ENCODE measurements at regions not wholly inside any gene's neighbourhood (a gene's known extent, or its start where the extent isn't known, plus 50 kb on each side); places are given as distances from the start of the nearest gene placed in this dataset.

GRCh38 chr10:88045096-88045495 lies 181.7 kb downstream of the PTEN start:
- Histone ChIP-seq H3K36me3 (ENCODE audit: low read depth) (no peaks in the 10 kb centered on the region), H3K4me3 (no peak overlapping the region), H2AFZ (no peak overlapping the region), H3K9me2 (ENCODE audit: insufficient read depth) (no peaks in the 10 kb centered on the region), H3K9ac (no peak overlapping the region), H3K4me2 (ENCODE audit: unreplicated experiment) (no peak overlapping the region), H3K27ac (no peak overlapping the region), H4K20me1 (ENCODE audit: insufficient read depth) (no peaks in the 10 kb centered on the region), H3K9me3 (ENCODE audit: low read depth) (no peaks in the 10 kb centered on the region), H3F3A (ENCODE audit: insufficient read depth) (no peaks in the 10 kb centered on the region), H3K79me2 (ENCODE audit: insufficient read depth) (no peaks in the 10 kb centered on the region), H3K4me1 (ENCODE audit: insufficient read depth) (no peaks in the 10 kb centered on the region), H3K27me3 (replicated peaks; ENCODE audit: insufficient read depth) (no peaks in the 10 kb centered on the region)
- in situ Hi-C loops (cut with MboI): no loop called here
- WGBS, 2 experiments (ENCODE audit: low coverage in 1 of 2, low lambda C conversion rate in 2 of 2, missing lambda C conversion rate in 2 of 2): 83 to 86% methylated on average over 5 of the region's 5 CpGs
- no peak for TF ChIP-seq EZH2phosphoT487 (IDR thresholded peaks at IDR 0.05; ENCODE audit: insufficient read depth, low read depth)
- no peak for TF ChIP-seq EZH2 (IDR thresholded peaks at IDR 0.05; ENCODE audit: insufficient read depth, poor library complexity, severe bottlenecking)
- no peak for DNase-seq

- no peak overlapping the region for H3K4me3 ChIP-seq
- no peaks in the 10 kb centered on the region for H3K9me2 ChIP-seq (ENCODE audit: insufficient read depth)
- no peaks in the 10 kb centered on the region for H3K9me3 ChIP-seq (ENCODE audit: low read depth)
- H4K20me1 ChIP-seq (ENCODE audit: insufficient read depth): no peaks in the 10 kb centered on the region
- no peaks in the 10 kb centered on the region for H3K79me2 ChIP-seq (ENCODE audit: insufficient read depth)
- in situ Hi-C loops (cut with MboI): no loop called here
- 75 to 78% methylated on average over 5 of the region's 5 CpGs for WGBS, 2 experiments (ENCODE audit: low coverage in 1 of 2, low lambda C conversion rate in 2 of 2, missing lambda C conversion rate in 2 of 2)
- no peaks in the 10 kb centered on the region for H3K4me1 ChIP-seq (ENCODE audit: insufficient read depth)
- no peak for TF ChIP-seq EZH2phosphoT487 (IDR thresholded peaks at IDR 0.05; ENCODE audit: insufficient read depth, low read depth)
- no peak for TF ChIP-seq EZH2 (IDR thresholded peaks at IDR 0.05; ENCODE audit: insufficient read depth, poor library complexity, severe bottlenecking)
- no peaks in the 10 kb centered on the region for H3K27me3 ChIP-seq (replicated peaks; ENCODE audit: insufficient read depth)
- H3K4me2 ChIP-seq (ENCODE audit: unreplicated experiment): no peak overlapping the region
- no peaks in the 10 kb centered on the region for H3K36me3 ChIP-seq (ENCODE audit: low read depth)
- H3K9ac ChIP-seq: no peak overlapping the region
- no peaks in the 10 kb centered on the region for H3F3A ChIP-seq (ENCODE audit: insufficient read depth)
- no peak for DNase-seq
- H3K27ac ChIP-seq: no peak overlapping the region
- no peak overlapping the region for H2AFZ ChIP-seq
These were observed 182.4 kb downstream of the PTEN start for GRCh38 chr10:88045656-88046415.

GRCh38 chr10:88047579-88047978 lies 184.2 kb downstream of the PTEN start:
- no peaks in the 10 kb centered on the region for H3F3A ChIP-seq (ENCODE audit: insufficient read depth)
- no peaks in the 10 kb centered on the region for H3K79me2 ChIP-seq (ENCODE audit: insufficient read depth)
- H3K4me2 ChIP-seq (ENCODE audit: unreplicated experiment): no peak overlapping the region
- no peaks in the 10 kb centered on the region for H3K4me1 ChIP-seq (ENCODE audit: insufficient read depth)
- H3K27ac ChIP-seq: no peak overlapping the region
- no peaks in the 10 kb centered on the region for H3K27me3 ChIP-seq (replicated peaks; ENCODE audit: insufficient read depth)
- TF ChIP-seq EZH2 (IDR thresholded peaks at IDR 0.05; ENCODE audit: insufficient read depth, poor library complexity, severe bottlenecking) (no peak), EZH2phosphoT487 (IDR thresholded peaks at IDR 0.05; ENCODE audit: insufficient read depth, low read depth) (no peak)
- no peak overlapping the region for H2AFZ ChIP-seq
- in situ Hi-C loops (cut with MboI): no loop called here
- no peaks in the 10 kb centered on the region for H3K9me2 ChIP-seq (ENCODE audit: insufficient read depth)
- no peaks in the 10 kb centered on the region for H3K36me3 ChIP-seq (ENCODE audit: low read depth)
- DNase-seq: no peak
- H4K20me1 ChIP-seq (ENCODE audit: insufficient read depth): no peaks in the 10 kb centered on the region
- no peak overlapping the region for H3K4me3 ChIP-seq
- no peaks in the 10 kb centered on the region for H3K9me3 ChIP-seq (ENCODE audit: low read depth)
- H3K9ac ChIP-seq: no peak overlapping the region

- no peak overlapping the region for H3K9ac ChIP-seq
These were observed 184.9 kb downstream of the PTEN start for GRCh38 chr10:88048312-88048711.

More at GRCh38 chr10:88048312-88048711, 184.9 kb downstream of the PTEN start:
- no peak overlapping the region for H3K4me3 ChIP-seq
- no peaks in the 10 kb centered on the region for H3K9me2 ChIP-seq (ENCODE audit: insufficient read depth)
- TF ChIP-seq EZH2 (IDR thresholded peaks at IDR 0.05; ENCODE audit: insufficient read depth, poor library complexity, severe bottlenecking) (no peak), EZH2phosphoT487 (IDR thresholded peaks at IDR 0.05; ENCODE audit: insufficient read depth, low read depth) (no peak)
- H3K4me2 ChIP-seq (ENCODE audit: unreplicated experiment): no peak overlapping the region
- no peak overlapping the region for H3K27ac ChIP-seq
- DNase-seq: peak; percentile 30
- in situ Hi-C loops (cut with MboI): no loop called here
- H3K27me3 ChIP-seq (replicated peaks; ENCODE audit: insufficient read depth): no peaks in the 10 kb centered on the region
- H3K36me3 ChIP-seq (ENCODE audit: low read depth): no peaks in the 10 kb centered on the region
- no peak overlapping the region for H2AFZ ChIP-seq
- WGBS, 2 experiments (ENCODE audit: low coverage in 1 of 2, low lambda C conversion rate in 2 of 2, missing lambda C conversion rate in 2 of 2): 88 to 95% methylated on average over 1 of the region's 1 CpG
- H3K79me2 ChIP-seq (ENCODE audit: insufficient read depth): no peaks in the 10 kb centered on the region
- no peaks in the 10 kb centered on the region for H4K20me1 ChIP-seq (ENCODE audit: insufficient read depth)
- H3F3A ChIP-seq (ENCODE audit: insufficient read depth): no peaks in the 10 kb centered on the region
- H3K9me3 ChIP-seq (ENCODE audit: low read depth): no peaks in the 10 kb centered on the region
- no peaks in the 10 kb centered on the region for H3K4me1 ChIP-seq (ENCODE audit: insufficient read depth)
